GDM1 (cell line): ENCODE measurements at regions not wholly inside any gene's neighbourhood (a gene's known extent, or its start where the extent isn't known, plus 50 kb on each side); places are given as distances from the start of the nearest gene placed in this dataset.
A peak's percentile ranks its signal among the peaks of the same experiment; 100 is the strongest.
"Not testable (repeated sequence)": the region's sequence is repeated elsewhere in the genome, so short reads cannot be mapped to it uniquely, and the experiment has no call there.

Source experiments
- DNase-seq: peaks from one replicate; lab custom pipeline; 2025; lab: John Stamatoyannopoulos, UW

DNA sequence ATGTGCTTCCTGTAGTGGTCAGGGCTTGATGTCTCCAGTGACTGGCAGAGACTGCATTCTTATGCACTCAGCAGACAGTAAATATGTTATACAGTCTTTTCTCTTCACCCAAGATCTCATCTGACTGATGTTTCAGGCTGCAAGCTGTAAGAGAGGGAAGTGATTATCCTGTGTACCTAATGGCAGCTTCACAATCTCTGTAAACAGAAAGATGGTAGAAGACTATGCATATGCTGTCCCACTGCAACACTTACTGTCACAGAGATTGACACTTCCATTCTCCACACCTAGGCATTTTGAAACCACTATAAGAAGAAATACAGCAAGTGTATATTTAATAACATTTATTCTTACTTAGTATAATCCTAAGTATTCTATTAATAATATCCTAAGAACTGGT is 97.6 kb upstream of the ANXA1 start:
- no peak for DNase-seq

DNA sequence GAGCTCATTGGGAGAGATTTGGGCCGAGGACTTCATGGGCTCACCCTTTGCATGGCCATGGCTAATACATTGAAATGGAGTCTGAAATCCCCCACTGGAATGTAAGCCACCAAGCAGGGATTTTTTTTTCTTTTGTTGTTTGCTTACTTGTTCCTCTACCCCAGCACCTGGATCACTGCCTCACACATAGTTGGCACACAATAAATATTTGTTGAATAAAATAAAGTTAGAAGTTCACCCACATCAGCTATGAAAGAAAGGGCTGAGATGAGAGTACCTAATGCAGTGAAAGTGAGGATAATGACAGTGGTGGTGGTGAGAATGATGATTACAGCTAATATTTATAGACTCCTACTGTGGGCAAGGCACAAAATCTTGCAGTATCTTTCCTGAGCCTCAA is 98.1 kb upstream of the ANXA1 start:
- DNase-seq, result no peak

DNA sequence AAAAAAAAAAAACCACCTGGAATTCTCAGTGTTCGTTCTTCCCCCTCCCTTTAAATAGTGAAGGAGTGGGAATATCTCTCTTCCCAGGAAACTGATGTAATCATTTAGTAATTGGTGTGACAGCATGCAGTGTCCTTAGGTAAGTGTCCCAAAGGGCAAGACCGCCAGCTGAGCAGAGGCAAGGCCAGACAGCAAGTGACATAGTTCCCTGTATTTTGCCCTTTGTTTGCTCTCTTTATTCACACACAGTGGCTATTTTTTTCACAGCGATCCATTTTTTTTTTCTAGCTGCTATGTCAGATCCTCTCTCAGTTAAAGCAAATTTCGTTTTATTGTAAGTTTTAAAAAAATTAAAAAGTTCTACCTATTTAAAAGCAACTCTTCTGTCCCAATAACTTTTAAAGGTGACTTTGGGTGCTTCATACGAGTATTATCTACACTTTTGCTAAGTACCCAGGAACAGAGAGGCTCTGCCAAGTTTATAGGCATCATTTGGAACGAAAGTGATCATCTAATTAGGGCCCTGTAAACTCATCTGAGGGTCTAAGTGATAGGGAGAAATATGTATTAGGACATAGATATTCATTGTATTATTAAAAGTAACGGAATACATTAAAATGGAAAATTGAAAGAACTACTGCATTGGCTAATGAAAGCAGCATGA is 98.2 kb upstream of the ALDH1A1 start:
- no peak for DNase-seq

DNA sequence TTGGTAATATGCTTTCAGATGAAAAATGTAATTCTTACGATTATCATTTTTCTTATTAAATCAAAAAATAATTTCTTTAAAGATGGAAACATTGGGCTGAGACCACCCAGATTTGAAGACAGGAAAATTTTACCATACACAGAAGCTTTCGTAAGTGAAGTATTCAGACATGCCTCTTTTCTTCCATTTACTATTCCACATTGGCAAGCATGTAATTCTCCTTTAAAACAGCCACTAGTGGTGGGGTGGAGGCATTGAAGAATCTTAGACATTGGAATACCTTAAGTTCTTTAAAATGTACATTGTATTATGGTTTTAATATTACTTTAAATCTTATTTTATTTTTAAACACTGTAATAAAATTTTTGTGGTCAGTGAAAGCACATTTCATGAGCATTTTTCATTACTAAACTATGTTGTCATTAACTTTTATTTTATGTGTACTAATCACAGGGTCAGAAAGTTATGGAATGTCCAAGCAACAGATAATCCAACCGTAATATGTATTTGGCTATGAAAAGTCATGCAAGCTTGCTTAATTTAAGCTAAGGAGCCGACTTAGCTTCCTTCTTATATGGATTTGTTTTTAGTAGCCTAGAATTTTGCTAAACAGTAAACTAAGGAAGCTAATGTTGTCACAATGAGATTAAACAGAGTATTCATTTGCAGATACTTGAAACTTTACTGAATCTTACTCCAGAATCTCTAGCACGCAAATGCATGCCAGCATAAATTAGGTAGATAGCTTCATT is 97.4 kb upstream of the ALDH1A1 start:
- no peak for DNase-seq

DNA sequence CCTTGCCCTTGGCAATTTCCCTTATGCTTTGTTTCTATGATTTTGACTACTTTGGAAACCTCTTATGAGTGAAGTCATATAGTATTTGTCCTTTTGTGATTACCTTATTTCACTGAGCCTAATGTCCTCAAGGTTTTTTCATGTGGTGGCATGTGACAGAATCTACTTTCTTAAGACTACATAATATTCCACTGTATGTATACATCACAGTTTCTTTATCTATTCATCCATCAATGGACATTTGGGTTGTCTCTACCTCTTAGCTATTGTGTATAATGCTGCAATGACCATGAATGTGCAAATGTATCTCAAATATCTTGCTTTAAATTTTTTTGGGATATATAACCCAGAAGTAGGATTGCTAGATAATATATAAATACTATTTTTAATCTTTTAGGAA is 96.4 kb upstream of the ALDH1A1 start:
- DNase-seq, result no peak

DNA sequence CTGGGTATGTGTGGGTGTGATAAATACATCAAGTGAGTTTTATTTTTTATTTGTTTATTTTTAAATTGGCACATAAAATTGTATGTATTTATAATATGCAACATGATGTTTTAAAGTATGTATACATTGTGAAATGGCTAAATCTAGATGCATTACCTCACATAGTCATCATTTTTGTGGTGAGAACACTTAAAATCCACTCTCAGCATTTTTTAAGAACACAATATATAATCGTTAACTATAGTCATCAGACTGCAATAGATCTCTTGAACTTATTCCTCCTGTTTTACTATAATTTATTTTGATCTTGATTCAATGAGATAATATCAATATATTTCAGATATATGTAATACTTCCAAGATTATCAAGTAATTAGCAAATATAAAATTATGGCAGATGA is 93.9 kb upstream of the ALDH1A1 start:
- no peak for DNase-seq

DNA sequence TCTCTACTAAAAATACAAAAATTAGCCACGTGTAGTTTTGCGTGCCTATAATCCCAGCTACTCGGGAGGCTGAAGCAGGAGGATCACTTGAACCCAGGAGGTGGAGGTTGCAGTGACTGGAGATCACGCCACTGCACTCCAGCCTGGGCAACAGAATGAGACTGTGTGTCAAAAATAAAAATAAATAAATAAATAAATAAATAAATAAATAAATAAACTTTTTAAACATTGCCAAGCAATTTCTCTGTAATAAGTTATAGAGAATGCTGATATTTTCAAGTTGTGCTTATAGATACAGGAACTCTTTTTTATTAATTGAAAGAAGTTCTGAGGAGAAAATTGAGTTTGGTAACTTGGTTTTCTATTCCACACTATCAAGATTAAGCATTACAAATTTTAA is 91.9 kb upstream of the ALDH1A1 start:
- not testable (repeated sequence) for DNase-seq

DNA sequence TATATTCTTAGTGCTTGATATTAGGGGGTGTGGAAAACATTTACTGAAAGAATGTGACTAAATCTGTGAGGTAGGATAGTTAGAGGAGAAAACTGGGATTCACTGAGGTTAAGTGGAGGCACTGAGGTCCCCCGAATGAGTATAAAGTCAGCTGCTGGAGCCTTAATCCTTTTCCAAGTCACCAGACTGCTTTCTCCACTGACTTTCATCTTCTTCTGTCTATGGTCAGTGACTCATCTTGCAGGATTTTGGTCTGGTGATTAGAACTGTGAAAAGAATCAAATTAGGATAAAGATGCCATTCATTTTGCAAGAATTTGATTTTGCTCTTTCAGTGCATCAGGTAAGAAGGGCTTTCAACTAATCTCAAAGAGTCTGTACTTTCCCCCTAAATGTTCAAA is 89.3 kb upstream of the ALDH1A1 start:
- DNase-seq, result no peak

DNA sequence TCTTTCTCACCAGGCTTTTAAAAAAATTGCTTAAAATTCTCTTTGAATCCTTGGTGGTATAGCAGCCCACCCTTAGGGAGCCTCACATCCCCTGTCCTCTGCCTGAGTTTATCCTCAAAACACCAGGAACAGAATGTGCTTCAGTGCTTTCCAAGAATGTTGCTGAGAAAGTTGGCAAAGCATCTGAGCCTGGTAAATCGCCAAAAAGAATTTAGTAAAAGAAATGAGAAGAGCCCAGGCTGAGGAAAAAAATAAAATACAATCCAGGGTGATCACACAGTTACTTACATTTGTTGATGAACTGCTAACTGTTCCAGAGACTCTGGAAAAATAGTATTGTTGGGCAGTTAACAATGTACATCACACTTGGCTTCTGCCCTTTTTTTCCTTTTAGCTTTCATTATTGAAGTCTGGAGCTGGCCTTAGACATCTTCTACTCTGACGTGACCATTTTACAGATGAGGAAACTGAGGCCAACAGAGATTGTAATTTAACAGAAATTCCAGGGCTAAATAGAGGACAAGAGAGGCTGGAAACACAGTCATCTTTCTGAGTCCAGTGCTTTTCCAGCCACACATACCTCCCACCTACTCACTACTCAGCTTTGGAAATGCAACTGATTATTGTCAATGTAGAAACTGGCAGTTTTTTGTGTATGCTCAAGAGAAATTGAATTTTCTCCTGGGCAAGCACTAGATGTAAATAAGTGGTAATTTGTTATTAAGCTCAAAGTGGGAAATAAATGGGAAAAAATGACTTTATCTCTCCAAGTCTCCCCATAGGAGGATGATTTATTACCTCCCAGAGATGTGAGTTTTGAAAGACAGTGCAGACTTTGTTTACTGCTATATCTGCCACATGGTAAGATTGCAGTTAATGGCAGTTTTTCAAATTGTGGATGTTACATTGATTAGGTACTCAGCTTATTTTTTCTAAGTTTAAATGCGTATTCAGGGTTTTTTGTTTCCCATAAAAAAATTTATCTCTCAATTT is 86.7 kb upstream of the ALDH1A1 start:
- no peak for DNase-seq

DNA sequence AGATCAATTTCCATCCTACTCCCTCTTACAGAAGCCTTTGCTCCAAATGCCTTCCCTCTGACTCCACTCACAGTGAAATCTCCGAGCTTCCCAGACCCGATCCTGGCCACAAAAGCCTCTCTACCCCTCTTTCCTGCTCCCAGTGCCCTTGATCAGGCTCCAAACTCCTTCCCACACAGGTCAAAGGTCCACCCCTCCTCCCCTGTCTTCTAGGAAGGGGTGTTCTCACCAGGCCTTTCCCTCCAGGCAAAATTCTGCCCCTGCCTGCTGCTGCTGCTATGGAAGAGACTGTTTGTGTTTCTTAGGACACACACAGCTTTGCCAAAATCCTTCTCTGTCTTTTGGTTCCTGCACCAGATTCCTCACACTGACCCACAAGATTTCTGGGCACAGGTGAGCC is 85.8 kb upstream of the ALDH1A1 start:
- DNase-seq, result no peak

DNA sequence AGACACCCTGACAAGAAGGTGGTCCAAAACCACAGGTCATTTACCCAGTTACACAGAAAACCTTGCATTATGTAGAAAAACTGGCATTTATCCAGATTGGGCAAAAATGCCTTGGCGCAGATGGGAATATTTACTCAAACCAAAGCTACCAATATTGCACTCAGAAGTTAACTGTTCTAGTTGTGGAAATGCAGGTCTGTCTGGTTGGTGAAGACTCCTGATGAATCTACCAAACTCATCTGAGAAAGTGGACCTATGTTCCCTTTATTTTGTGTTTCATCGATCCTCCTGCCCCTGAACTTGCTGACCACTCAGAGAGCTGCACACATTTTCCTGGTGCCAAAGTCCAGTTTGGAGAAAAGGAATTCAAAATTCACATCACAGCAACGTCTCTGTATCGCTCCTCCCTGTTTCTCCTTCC is 85.2 kb upstream of the ALDH1A1 start:
- DNase-seq, result no peak

DNA sequence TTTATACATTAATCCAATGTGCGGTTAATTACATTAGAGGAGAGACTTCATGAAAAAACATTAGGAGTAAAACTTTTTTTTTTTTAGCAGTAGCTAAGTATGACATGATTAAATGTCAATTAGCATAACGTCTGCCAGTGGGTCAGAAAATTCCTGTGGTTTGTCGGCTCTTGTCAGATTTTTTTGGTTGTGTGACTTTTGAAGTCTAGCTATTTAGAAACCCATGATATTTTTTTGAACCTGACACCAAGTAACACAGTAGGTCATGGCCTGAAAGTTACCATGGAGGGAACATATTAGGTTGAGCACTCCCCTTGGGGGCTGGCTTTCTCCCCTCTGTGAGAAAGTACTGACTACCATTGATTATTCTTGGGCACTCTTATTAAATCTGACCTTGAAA is 84.8 kb upstream of the ALDH1A1 start:
- no peak for DNase-seq

DNA sequence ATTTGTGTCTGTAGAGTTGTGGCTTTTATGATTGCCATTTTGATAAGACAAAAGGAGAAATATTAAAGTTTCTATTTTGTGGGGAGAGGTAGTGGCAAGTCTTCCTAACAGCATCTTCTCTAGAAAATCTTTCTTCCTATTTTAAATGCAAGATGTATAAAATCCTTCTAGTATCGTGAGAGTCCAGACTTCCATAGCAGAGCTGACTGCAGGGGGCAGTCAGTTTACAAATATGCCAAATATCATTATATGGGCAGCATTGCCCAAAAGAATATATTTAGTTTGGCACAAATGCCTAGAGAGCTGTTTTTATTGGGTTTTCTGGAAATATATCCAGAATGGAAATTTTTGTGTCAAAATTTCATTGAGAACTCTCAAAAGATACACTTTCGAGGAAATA is 82.1 kb upstream of the ALDH1A1 start:
- no peak for DNase-seq

DNA sequence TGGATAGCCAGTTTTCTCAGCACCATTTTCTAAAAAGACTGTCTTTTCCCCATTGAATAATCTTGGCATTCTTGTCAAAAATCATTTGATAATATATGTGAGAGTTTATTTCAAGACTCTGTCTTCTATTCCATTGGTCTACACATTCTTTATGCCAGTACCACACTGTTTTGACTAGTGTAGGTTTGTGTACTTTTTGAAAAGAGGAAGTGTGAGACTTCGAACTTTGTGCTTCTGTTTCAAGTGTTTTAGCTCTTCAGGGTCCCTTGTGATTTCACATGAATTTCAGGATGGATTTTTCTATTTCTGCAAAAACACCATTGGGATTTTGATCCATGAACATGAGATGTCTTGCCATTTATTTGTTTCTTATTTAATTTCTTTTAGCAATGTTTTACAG is 78.5 kb upstream of the ALDH1A1 start:
- DNase-seq, result no peak

DNA sequence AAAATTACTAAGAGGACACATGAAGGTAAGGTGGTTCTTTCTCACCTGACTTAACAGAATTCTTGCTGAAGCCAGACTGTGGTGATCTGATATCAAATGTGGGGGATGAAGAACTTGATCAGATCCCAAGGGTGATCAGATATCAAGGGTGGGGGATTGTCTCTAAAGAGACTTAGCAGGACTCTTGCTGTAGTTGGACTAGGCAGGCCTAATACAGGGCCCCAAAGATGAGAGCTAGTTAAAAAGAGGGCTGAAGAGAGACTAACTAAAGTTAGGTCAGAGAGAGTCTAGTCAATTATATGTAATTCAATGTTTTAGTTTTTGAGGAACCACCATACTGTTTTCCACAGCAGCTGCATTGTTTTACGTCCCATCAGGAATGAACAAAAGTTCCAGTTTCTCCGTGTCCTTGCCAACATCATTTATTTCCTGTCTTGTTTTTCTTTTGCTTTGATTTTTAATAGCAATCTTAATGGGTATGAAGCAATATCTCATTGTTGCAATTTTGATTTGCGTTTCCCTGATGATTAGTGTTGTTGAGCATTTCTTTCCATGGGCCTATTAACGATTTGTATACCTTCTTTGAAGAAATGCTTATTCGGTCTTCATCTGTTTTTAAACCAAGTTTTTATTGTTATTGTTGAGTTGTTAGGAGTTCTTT is 77.6 kb upstream of the ALDH1A1 start:
- no peak for DNase-seq

DNA sequence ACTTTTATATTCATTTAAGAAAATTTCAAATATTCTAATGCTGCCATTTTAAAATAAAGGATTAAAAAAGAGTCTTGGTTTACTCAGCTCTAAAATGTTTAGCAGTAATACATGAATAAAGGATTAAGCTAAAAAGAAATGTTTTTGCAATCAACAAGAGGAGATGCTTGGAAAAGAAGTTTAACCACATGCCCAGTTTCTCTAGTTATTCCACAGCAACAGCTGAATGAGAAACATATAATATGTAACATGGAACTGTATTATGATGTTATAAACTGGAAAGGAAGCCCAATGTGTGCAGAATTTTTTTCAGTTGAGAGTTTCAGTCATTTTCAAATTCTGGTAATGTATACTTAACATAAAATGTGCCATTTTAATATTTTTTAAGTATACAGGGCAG is 76.5 kb upstream of the ALDH1A1 start:
- no peak for DNase-seq

DNA sequence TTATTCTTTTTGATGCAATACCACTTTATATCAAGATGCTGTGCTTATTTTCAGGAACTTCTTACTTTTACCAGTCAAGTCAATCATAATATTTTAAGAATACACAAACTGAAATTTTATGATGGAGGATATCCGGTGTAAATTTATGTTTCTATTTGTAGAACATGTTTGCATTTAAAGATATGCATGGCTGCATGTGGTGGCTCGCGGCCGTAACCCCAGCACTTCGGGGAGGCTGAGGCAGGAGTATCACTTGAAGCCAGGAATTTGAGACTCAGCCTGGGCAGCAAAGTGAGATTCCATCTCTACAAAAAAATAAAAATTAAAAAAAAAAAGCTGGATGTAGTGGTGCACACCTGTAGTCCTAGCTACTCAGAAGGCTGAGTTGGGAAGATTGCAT is 73.5 kb upstream of the ALDH1A1 start:
- no peak for DNase-seq

DNA sequence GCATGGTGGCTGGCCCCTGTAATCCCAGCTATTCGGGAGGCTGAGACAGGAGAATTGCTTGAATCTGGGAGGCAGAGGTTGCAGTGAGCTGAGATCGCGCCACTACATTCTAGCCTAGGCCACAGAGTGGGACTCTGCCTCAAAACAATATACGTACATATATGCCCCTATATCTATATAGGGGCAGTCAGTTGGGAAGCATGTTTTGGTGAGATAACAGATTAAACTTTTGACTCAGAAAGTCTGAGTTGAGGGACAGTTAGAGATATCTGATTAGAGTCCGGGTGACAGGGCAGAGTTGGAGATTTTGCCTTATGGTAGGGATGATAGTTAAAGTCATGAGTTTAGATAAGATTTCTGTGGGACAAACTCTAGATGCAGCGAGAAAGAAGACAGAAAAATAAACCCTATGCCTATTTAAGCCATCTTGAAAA is 71.8 kb upstream of the ALDH1A1 start:
- no peak for DNase-seq

DNA sequence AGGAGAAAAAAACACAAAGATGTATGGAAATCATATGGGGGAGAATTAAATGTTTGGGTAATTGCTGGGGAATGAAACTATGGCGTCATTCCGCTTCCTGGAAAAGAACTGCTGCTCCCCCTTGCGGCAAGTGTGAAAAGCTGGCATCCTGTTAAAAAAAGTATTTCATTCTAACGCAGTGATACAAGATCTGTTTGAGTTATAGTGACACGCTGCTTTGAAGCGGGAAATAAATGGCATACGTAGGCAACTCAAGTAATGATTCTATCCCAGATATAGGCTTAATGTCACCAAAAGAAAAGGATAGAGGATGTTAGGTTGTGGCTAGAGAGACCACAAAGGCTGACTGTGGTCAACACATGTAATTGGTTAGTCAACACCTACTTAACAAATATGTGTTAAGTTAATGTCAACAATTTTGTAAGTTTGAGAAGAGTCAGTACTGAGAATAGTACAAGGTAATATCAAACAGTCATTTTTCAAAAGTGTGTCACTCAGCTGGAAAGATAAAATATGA is 70.2 kb upstream of the ALDH1A1 start:
- peak; percentile 55 for DNase-seq

DNA sequence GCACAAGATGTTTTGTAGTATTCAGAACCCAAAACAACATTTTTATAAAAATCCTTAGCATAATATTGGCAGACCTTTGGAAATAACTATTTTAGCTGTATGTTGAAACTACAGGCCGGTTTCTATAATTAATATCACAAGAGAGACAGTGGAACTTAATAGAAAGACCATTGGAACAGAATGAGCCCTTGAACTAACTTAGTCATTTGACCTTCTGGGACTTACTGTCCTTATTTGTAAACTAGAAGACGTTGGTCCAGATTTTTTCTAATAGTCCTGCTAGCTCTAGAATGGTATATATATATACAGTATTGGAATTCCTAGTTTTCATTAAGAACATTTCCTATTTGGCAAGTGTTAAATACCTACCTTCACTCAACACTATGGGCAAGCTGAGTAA is 69.5 kb upstream of the ALDH1A1 start:
- no peak for DNase-seq

DNA sequence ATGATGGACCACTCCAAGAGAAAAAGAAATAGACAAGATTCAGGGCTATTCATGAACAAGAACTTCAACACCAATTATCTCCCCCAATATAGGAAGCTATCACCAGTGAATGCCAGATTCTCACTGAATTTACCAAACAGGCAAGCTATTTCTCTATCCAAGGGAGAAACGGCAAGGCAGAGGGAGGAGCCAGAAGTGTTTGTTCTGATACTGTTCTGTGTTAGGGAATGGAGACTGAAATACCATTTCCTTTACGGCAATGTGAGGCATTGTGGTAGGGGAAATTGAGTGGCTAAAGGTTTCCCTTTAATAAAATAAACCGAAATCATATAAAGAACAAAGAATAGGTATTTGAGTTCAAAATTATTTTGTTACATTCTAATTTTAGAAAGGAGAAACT is 68.0 kb upstream of the ALDH1A1 start:
- DNase-seq, result no peak

DNA sequence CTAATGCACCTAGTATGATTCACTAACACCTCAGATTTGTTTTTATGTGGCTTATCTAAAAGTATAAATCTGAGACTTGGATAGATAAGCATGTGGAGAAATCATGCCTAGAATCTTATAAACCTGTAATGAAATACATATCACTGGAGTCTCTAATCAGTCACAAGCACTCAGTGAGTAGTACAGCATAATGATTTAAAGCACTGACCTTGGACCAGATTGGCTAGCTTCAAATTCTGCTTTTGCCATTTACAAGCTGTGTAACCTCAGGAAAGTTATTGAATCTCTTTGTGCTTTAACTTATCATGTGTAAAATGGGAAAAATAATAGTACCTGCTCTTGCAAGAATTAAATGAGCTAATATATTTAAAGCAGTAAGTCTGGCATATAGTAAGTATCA is 61.2 kb upstream of the ALDH1A1 start:
- no peak for DNase-seq
